ENCODE measurements at regions not wholly inside any gene's neighbourhood (a gene's known extent, or its start where the extent isn't known, plus 50 kb on each side); places are given as distances from the start of the nearest gene placed in this dataset.

GRCh38 chr12:66947119-66947518 lies 268.2 kb upstream of the GRIP1 start:
- TF ChIP-seq REST (IDR thresholded peaks at IDR 0.05; ENCODE audit: borderline replicate concordance): no peak
- no peak for TF ChIP-seq EP300 (conservative IDR thresholded peaks at IDR 0.05; ENCODE audit: poor library complexity, severe bottlenecking)
- no peak for TF ChIP-seq CTCF (IDR thresholded peaks at IDR 0.05; ENCODE audit: poor library complexity, severe bottlenecking)
